WTC11 (cell line): ENCODE measurements at regions not wholly inside any gene's neighbourhood (a gene's known extent, or its start where the extent isn't known, plus 50 kb on each side); places are given as distances from the start of the nearest gene placed in this dataset.

ENCODE experiments used
- ATAC-seq: fragments of 200-7000 bp; cut with Tn5 transposase; 2 replicates; pipeline ENCODE4 v1.10.0; 2021; ENCODE audit warnings: mild to moderate bottlenecking, moderate library complexity
- CTCF ChIA-PET: fragments of 300-600 bp; sonication (Branson Sonifier 250); formaldehyde crosslinking; loops from one replicate; lab custom pipeline; 2021; ENCODE audit warnings: antibody characterized with exemption; lab: Charles Lee
- POLR2A ChIA-PET: fragments of 350-600 bp; sonication (Branson Sonifier 250); formaldehyde crosslinking; loops from one replicate; lab custom pipeline; 2021; ENCODE audit warnings: antibody characterized with exemption; lab: Charles Lee
- DNase-seq: peaks from one replicate; pipeline ENCODE4 v3.0.0; 2021; ENCODE audit warnings: low spot score
- H3K27ac Mint-ChIP-seq: 2 replicates; pipeline ENCODE4 v1.8.0; 2021; ENCODE audit warnings: mixed read lengths
- H3K27me3 Mint-ChIP-seq: 2 replicates; pipeline ENCODE4 v1.8.0; 2021; ENCODE audit warnings: low read depth, mild to moderate bottlenecking, moderate library complexity, mixed read lengths
- H3K36me3 Mint-ChIP-seq: 2 replicates; pipeline ENCODE4 v1.8.0; 2021; ENCODE audit warnings: mixed read lengths
- H3K4me1 Mint-ChIP-seq: 2 replicates; pipeline ENCODE4 v1.8.0; 2022; ENCODE audit warnings: mixed read lengths
- H3K4me3 Mint-ChIP-seq: 2 replicates; pipeline ENCODE4 v1.8.0; 2021; ENCODE audit warnings: mild to moderate bottlenecking, moderate library complexity, mixed read lengths
- H3K9me3 Mint-ChIP-seq: 2 replicates; pipeline ENCODE4 v1.8.0; 2021; ENCODE audit warnings: mixed read lengths
- ATF6 ChIP-seq: sonication (generic); formaldehyde crosslinking; IDR thresholded peaks from 2 replicates; pipeline ENCODE4 v1.8.1; 2023; ENCODE audit warnings: mild to moderate bottlenecking, missing genetic modification reagents
- ERG ChIP-seq: fragments of 250-450 bp; sonication (Bioruptor Pico); IDR thresholded peaks from 2 replicates; pipeline ENCODE4 v1.8.0; 2021; ENCODE audit warnings: mild to moderate bottlenecking
- FOXJ3 ChIP-seq: sonication (generic); formaldehyde crosslinking; IDR thresholded peaks from 2 replicates; pipeline ENCODE4 v1.9.0; 2021; ENCODE audit warnings: missing genetic modification reagents, mild to moderate bottlenecking, borderline replicate concordance
- HMGXB4 ChIP-seq: sonication (generic); formaldehyde crosslinking; IDR thresholded peaks from 2 replicates; pipeline ENCODE4 v1.8.1; 2023; ENCODE audit warnings: mild to moderate bottlenecking, moderate library complexity, missing genetic modification reagents
- NFE2L1 ChIP-seq: sonication (generic); formaldehyde crosslinking; IDR thresholded peaks from 2 replicates; pipeline ENCODE4 v1.8.1; 2023; ENCODE audit warnings: missing genetic modification reagents
- NR2C2 ChIP-seq: sonication (generic); formaldehyde crosslinking; IDR thresholded peaks from 2 replicates; pipeline ENCODE4 v1.8.0; 2022; ENCODE audit warnings: mild to moderate bottlenecking, missing genetic modification reagents
- NR3C1 ChIP-seq: sonication (generic); formaldehyde crosslinking; conservative IDR thresholded peaks from 2 replicates; pipeline ENCODE4 v1.8.1; 2023; ENCODE audit warnings: low read depth, mild to moderate bottlenecking, missing genetic modification reagents
- TCF7 ChIP-seq: sonication (generic); formaldehyde crosslinking; IDR thresholded peaks from 2 replicates; pipeline ENCODE4 v1.8.0; 2022; ENCODE audit warnings: mild to moderate bottlenecking, low read depth, missing genetic modification reagents, moderate library complexity
- TEAD1 ChIP-seq: sonication (generic); formaldehyde crosslinking; IDR thresholded peaks from 2 replicates; pipeline ENCODE4 v1.8.0; 2022; ENCODE audit warnings: mild to moderate bottlenecking, missing genetic modification reagents
- USF1 ChIP-seq: sonication (generic); formaldehyde crosslinking; IDR thresholded peaks from 2 replicates; pipeline ENCODE4 v1.8.0; 2022; ENCODE audit warnings: mild to moderate bottlenecking, missing genetic modification reagents
- ZNF121 ChIP-seq: sonication (generic); formaldehyde crosslinking; IDR thresholded peaks from 2 replicates; pipeline ENCODE4 v1.8.0; 2023; ENCODE audit warnings: missing genetic modification reagents
- ZNF232 ChIP-seq: sonication (generic); formaldehyde crosslinking; IDR thresholded peaks from 2 replicates; pipeline ENCODE4 v1.8.0; 2022; ENCODE audit warnings: mild to moderate bottlenecking, missing genetic modification reagents
- ZNF416 ChIP-seq: fragments of 250-450 bp; sonication (Bioruptor Pico); IDR thresholded peaks from 2 replicates; pipeline ENCODE4 v1.9.0; 2021; ENCODE audit warnings: mild to moderate bottlenecking, inconsistent platforms
- ZNF423 ChIP-seq: fragments of 250-450 bp; sonication (Bioruptor Pico); IDR thresholded peaks from 2 replicates; pipeline ENCODE4 v2.1.2; 2022; ENCODE audit warnings: mild to moderate bottlenecking, moderate library complexity
- ZNF425 ChIP-seq: fragments of 250-450 bp; sonication (Bioruptor Pico); conservative IDR thresholded peaks from 2 replicates; pipeline ENCODE4 v1.9.0; 2021; ENCODE audit warnings: mild to moderate bottlenecking
- ZNF512 ChIP-seq: sonication (generic); formaldehyde crosslinking; IDR thresholded peaks from 2 replicates; pipeline ENCODE4 v1.8.1; 2022; ENCODE audit warnings: missing genetic modification reagents, borderline replicate concordance
- ZNF532 ChIP-seq: fragments of 250-450 bp; sonication (Bioruptor Pico); IDR thresholded peaks from 2 replicates; pipeline ENCODE4 v1.9.0; 2021; ENCODE audit warnings: mild to moderate bottlenecking, borderline replicate concordance
- ZNF671 ChIP-seq: fragments of 250-450 bp; sonication (Bioruptor Pico); IDR thresholded peaks from 2 replicates; pipeline ENCODE4 v1.8.0; 2021; ENCODE audit warnings: mild to moderate bottlenecking
- ZSCAN18 ChIP-seq: fragments of 250-450 bp; sonication (Bioruptor Pico); IDR thresholded peaks from 2 replicates; pipeline ENCODE4 v2.1.2; 2022; ENCODE audit warnings: mild to moderate bottlenecking, moderate library complexity

GRCh38 chrY:19621756-19622155 is 122.8 kb downstream of the KDM5D start (continued):
- no peak for TF ChIP-seq ZSCAN18 (CRISPR knock-in tag)

- POLR2A ChIA-PET = no interaction called here
- Mint-ChIP-seq H3K27ac (no peak overlapping the region), H3K9me3 (peaks cover under 1% of the 10 kb centered on the region; the same call in 1 of the 2 replicates), H3K27me3 (no peaks in the 10 kb centered on the region), H3K36me3 (peaks cover 32% of the 10 kb centered on the region), H3K4me1 (no peaks in the 10 kb centered on the region), H3K4me3 (no peak overlapping the region)
- CTCF ChIA-PET = no interaction called here
- no peak for DNase-seq
- TF ChIP-seq ZNF532 (CRISPR knock-in tag) (no peak), NR2C2 (CRISPR knock-in tag) (no peak), ATF6 (CRISPR knock-in tag) (no peak), ZNF416 (CRISPR knock-in tag) (no peak), HMGXB4 (CRISPR knock-in tag) (no peak), NFE2L1 (no peak), ZNF121 (CRISPR knock-in tag) (no peak), ZNF423 (CRISPR knock-in tag) (no peak), FOXJ3 (CRISPR knock-in tag) (no peak), USF1 (no peak), NR3C1 (CRISPR knock-in tag) (no peak), TCF7 (no peak), TEAD1 (CRISPR knock-in tag) (no peak), ZNF512 (CRISPR knock-in tag) (no peak), ERG (CRISPR knock-in tag) (no peak), ZNF425 (no peak), ZNF671 (CRISPR knock-in tag) (no peak), ZNF232 (CRISPR knock-in tag) (no peak)
- no peak for ATAC-seq
Observed at GRCh38 chrY:19601113-19601512, 143.4 kb downstream of the KDM5D start.
